ENCODE measurements at regions not wholly inside any gene's neighbourhood (a gene's known extent, or its start where the extent isn't known, plus 50 kb on each side); places are given as distances from the start of the nearest gene placed in this dataset.

GRCh38 chr19:33887891-33888290 lies 91.2 kb downstream of the KCTD15 start:
- no peak overlapping the region for H3K27ac ChIP-seq (ENCODE audit: low read depth, low read length)
- TF ChIP-seq CTCF (IDR thresholded peaks at IDR 0.05; ENCODE audit: low read depth, low read length) = no peak
- H3K27me3 ChIP-seq (ENCODE audit: control insufficient read depth, insufficient read depth, low read length) = no peaks in the 10 kb centered on the region
- POLR2A ChIA-PET = no interaction called here
- CTCF ChIA-PET = no interaction called here
- no peak for DNase-seq (ENCODE audit: low read depth, low spot score)
- no peak overlapping the region for H3K4me3 ChIP-seq (ENCODE audit: low read depth, low read length)
- H3K9me3 ChIP-seq (ENCODE audit: control insufficient read depth, insufficient read depth, low read length) = no peaks in the 10 kb centered on the region

- DNase-seq (ENCODE audit: low read depth, low spot score) = no peak
- H3K27ac ChIP-seq (ENCODE audit: low read depth, low read length) = no peak overlapping the region
- ChIA-PET CTCF (no interaction called here), POLR2A (interaction anchor here (0.6 kb wide), 1 partner anchor 70 kb away, joined by 8 read pairs; no protein-coding TSS in a partner anchor)
- H3K4me3 ChIP-seq (ENCODE audit: low read depth, low read length) = no peak overlapping the region
- no peaks in the 10 kb centered on the region for H3K27me3 ChIP-seq (ENCODE audit: control insufficient read depth, insufficient read depth, low read length)
- no peak for TF ChIP-seq CTCF (IDR thresholded peaks at IDR 0.05; ENCODE audit: low read depth, low read length)
- H3K9me3 ChIP-seq (ENCODE audit: control insufficient read depth, insufficient read depth, low read length) = no peaks in the 10 kb centered on the region
Measured at GRCh38 chr19:33888665-33889064, 92.0 kb downstream of the KCTD15 start.

DNA sequence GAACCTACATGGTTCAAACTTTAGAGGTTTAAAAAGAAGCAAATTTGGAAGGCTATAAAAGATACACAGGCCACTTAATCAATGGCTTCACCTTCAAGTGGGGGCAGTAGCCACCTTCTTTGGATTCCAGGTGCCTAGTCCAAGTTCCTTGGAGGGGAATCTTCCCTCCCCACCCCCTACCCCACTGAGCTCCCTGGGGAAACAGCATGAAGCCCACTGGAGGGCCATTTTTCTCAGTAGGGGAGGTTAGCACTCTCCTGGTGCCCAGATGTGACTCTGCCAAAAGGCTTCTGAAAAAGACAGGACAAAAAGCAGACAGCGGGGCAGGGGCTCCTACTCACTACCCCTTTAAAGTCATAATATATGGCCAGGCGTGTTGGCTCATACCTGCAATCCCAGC lies 93.9 kb downstream of the KCTD15 start:
- CTCF ChIA-PET = no interaction called here

GRCh38 chr19:33891773-33892172 lies 95.1 kb downstream of the KCTD15 start:
- H3K27ac ChIP-seq (ENCODE audit: low read depth, low read length) = no peak overlapping the region
- no peak for TF ChIP-seq CTCF (IDR thresholded peaks at IDR 0.05; ENCODE audit: low read depth, low read length)
- ChIA-PET CTCF (no interaction called here), POLR2A (interaction anchor here (0.6 kb wide), 1 partner anchor 553 kb away, joined by 4 read pairs; no protein-coding TSS in a partner anchor)
- no peaks in the 10 kb centered on the region for H3K9me3 ChIP-seq (ENCODE audit: control insufficient read depth, insufficient read depth, low read length)
- no peak overlapping the region for H3K4me3 ChIP-seq (ENCODE audit: low read depth, low read length)
- H3K27me3 ChIP-seq (ENCODE audit: control insufficient read depth, insufficient read depth, low read length) = no peaks in the 10 kb centered on the region
- DNase-seq (ENCODE audit: low read depth, low spot score) = no peak

More for the DNA sequence above, 93.9 kb downstream of the KCTD15 start:
- no peak overlapping the region for H3K4me3 ChIP-seq (ENCODE audit: low read depth, low read length)
- H3K27ac ChIP-seq (ENCODE audit: low read depth, low read length) = no peak overlapping the region
- DNase-seq (ENCODE audit: low read depth, low spot score) = no peak
- no peak for TF ChIP-seq CTCF (IDR thresholded peaks at IDR 0.05; ENCODE audit: low read depth, low read length)
- no peaks in the 10 kb centered on the region for H3K27me3 ChIP-seq (ENCODE audit: control insufficient read depth, insufficient read depth, low read length)
- H3K9me3 ChIP-seq (ENCODE audit: control insufficient read depth, insufficient read depth, low read length) = no peaks in the 10 kb centered on the region
- POLR2A ChIA-PET = interaction anchor here (0.7 kb wide), 1 partner anchor 57 kb away, joined by 3 read pairs; no protein-coding TSS in a partner anchor

GRCh38 chr19:33894787-33895186 lies 98.1 kb downstream of the KCTD15 start:
- Histone ChIP-seq H3K4me3 (ENCODE audit: low read depth, low read length) (no peak overlapping the region), H3K27ac (ENCODE audit: low read depth, low read length) (no peak overlapping the region), H3K9me3 (ENCODE audit: control insufficient read depth, insufficient read depth, low read length) (no peaks in the 10 kb centered on the region), H3K27me3 (ENCODE audit: control insufficient read depth, insufficient read depth, low read length) (no peaks in the 10 kb centered on the region)
- TF ChIP-seq CTCF (IDR thresholded peaks at IDR 0.05; ENCODE audit: low read depth, low read length) = no peak
- ChIA-PET POLR2A (no interaction called here), CTCF (no interaction called here)
- DNase-seq (ENCODE audit: low read depth, low spot score) = no peak
